Body of pancreas (tissue), 4 donors: ENCODE measurements at regions not wholly inside any gene's neighbourhood (a gene's known extent, or its start where the extent isn't known, plus 50 kb on each side); places are given as distances from the start of the nearest gene placed in this dataset.
A peak's percentile ranks its signal among the peaks of the same experiment; 100 is the strongest.
"Not testable (repeated sequence)": the region's sequence is repeated elsewhere in the genome, so short reads cannot be mapped to it uniquely, and the experiment has no call there.

Source experiments
- ATAC-seq: fragments of 150-250 bp; one replicate; pipeline ENCODE4 v1.9.1; 2016
- DNase-seq, 4 donors: peaks; one replicate each; pipeline ENCODE4 v3.0.0-alpha.2; 2019
- H3K27ac ChIP-seq, 4 donors: fragments of 200-600 bp; sonication (generic); 1 replicate in 3 of 4; 2 replicates in 1 of 4; pipeline versions ENCODE4 v1.5.1 to v1.6.1; 2016 to 2019; ENCODE audit warnings: mild to moderate bottlenecking in 1 of 4, mixed read lengths in 1 of 4, moderate library complexity in 1 of 4
- H3K27me3 ChIP-seq, 2 donors: fragments of 200-600 bp; sonication (generic); one replicate each; pipeline ENCODE4 v1.6.0; 2016; ENCODE audit warnings: mild to moderate bottlenecking in 1 of 2
- H3K36me3 ChIP-seq, 2 donors: fragments of 200-600 bp; sonication (generic); replicated peaks in 1 of 2; 2 replicates each; pipeline ENCODE4 v1.5.1; 2016; ENCODE audit warnings: low read depth in 2 of 2; ENCODE audit not compliant: insufficient read depth in 1 of 2
- H3K4me1 ChIP-seq: fragments of 200-600 bp; sonication (generic); one replicate; pipeline ENCODE4 v1.6.0; 2016
- H3K4me3 ChIP-seq, 2 donors: fragments of 200-600 bp; sonication (generic); 1 replicate in 1 of 2; 2 replicates in 1 of 2; pipeline ENCODE4 v1.5.1; 2016 to 2019
- H3K9me3 ChIP-seq, 3 donors: fragments of 200-600 bp; sonication (generic); 1 replicate in 2 of 3; 2 replicates in 1 of 3; pipeline ENCODE4 v1.5.1; 2016
- CTCF ChIP-seq, 7 experiments: fragments of 450-650 bp in 4 of 7; fragments of 200-600 bp in 3 of 7; sonication (generic) in 3 of 7; IDR thresholded peaks; one replicate each; pipeline ENCODE4 v1.5.1; 2016 to 2019; ENCODE audit warnings: antibody characterized with exemption in 7 of 7
- POLR2A ChIP-seq, 3 donors: fragments of 450-650 bp; IDR thresholded peaks; one replicate each; pipeline ENCODE4 v1.6.1; 2016; ENCODE audit warnings: antibody characterized with exemption in 3 of 3, mild to moderate bottlenecking in 2 of 3
- WGBS, 2 donors: methylation state at CpG; one replicate each; pipeline ENCODE4 v1.1.5; 2017; 5-methylcytosine and 5-hydroxymethylcytosine counted together
- intact Hi-C: fragments of 100-400 bp; cut with DNase I; formaldehyde crosslinking; loops from one replicate; pipeline ENCODE4 v1.15.1; 2023

GRCh38 chr7:93811198-93811597, 79.4 kb downstream of the TFPI2 start:
- Histone ChIP-seq H3K9me3 (no peaks in the 10 kb centered on the region), H3K4me1 (no peaks in the 10 kb centered on the region), H3K27me3 (no peaks in the 10 kb centered on the region), H3K36me3 (no peaks in the 10 kb centered on the region), H3K27ac (no peak overlapping the region), H3K4me3 (no peak overlapping the region)
- intact Hi-C loops, result no loop called here
- TF ChIP-seq CTCF (IDR thresholded peaks at IDR 0.05), result no peak
- TF ChIP-seq POLR2A (IDR thresholded peaks at IDR 0.05), result no peak
- ATAC-seq (no peak), DNase-seq (no peak)

- H3K36me3 ChIP-seq, result no peaks in the 10 kb centered on the region
- DNase-seq, result no peak
- TF ChIP-seq CTCF (IDR thresholded peaks at IDR 0.05) (no peak), POLR2A (IDR thresholded peaks at IDR 0.05) (no peak)
- H3K4me3 ChIP-seq, result no peak overlapping the region
- no peak for ATAC-seq
- intact Hi-C loops, result no loop called here
- H3K4me1 ChIP-seq, result no peaks in the 10 kb centered on the region
- no peak overlapping the region for H3K27ac ChIP-seq
- no peaks in the 10 kb centered on the region for H3K27me3 ChIP-seq
- no peaks in the 10 kb centered on the region for H3K9me3 ChIP-seq
These were observed 80.0 kb downstream of the TFPI2 start for GRCh38 chr7:93810561-93810960.

GRCh38 chr7:93804726-93805125, 85.8 kb downstream of the TFPI2 start:
- 65 to 68% methylated on average over 3 of the region's 3 CpGs for WGBS, 2 donors
- Histone ChIP-seq H3K27ac (no peak overlapping the region), H3K9me3 (no peaks in the 10 kb centered on the region), H3K4me3 (no peak overlapping the region), H3K27me3 (no peaks in the 10 kb centered on the region), H3K36me3 (no peaks in the 10 kb centered on the region), H3K4me1 (no peaks in the 10 kb centered on the region)
- TF ChIP-seq CTCF (IDR thresholded peaks at IDR 0.05), result no peak
- TF ChIP-seq POLR2A (IDR thresholded peaks at IDR 0.05), result no peak
- intact Hi-C loops, result no loop called here
- DNase-seq, result no peak
- ATAC-seq, result no peak

- H3K4me1 ChIP-seq, result no peaks in the 10 kb centered on the region
- H3K27me3 ChIP-seq, result no peaks in the 10 kb centered on the region
- H3K9me3 ChIP-seq, result no peaks in the 10 kb centered on the region
- DNase-seq (no peak), ATAC-seq (no peak)
- TF ChIP-seq CTCF (IDR thresholded peaks at IDR 0.05) (peak in 6 of 7 experiments; percentile 17 to 53 (median 44)), POLR2A (IDR thresholded peaks at IDR 0.05) (no peak)
- intact Hi-C loops, result no loop called here
- WGBS, 2 donors, result 35 to 47% methylated on average over 5 of the region's 5 CpGs
- no peaks in the 10 kb centered on the region for H3K36me3 ChIP-seq
- H3K4me3 ChIP-seq, result no peak overlapping the region
- H3K27ac ChIP-seq, result no peak overlapping the region
These were observed 90.7 kb downstream of the TFPI2 start for GRCh38 chr7:93799750-93800357.

GRCh38 chr7:93793084-93793697, 97.4 kb downstream of the TFPI2 start:
- H3K4me3 ChIP-seq, H3K4me1 ChIP-seq, ATAC-seq, intact Hi-C loops, H3K27ac ChIP-seq, H3K27me3 ChIP-seq, H3K36me3 ChIP-seq, H3K9me3 ChIP-seq, DNase-seq: not testable (repeated sequence)
- 83 to 90% methylated on average over 27 of the region's 33 CpGs for WGBS, 2 donors
